HG02884 (cell line): ENCODE measurements at regions not wholly inside any gene's neighbourhood (a gene's known extent, or its start where the extent isn't known, plus 50 kb on each side); places are given as distances from the start of the nearest gene placed in this dataset.
"Not testable (repeated sequence)": the region's sequence is repeated elsewhere in the genome, so short reads cannot be mapped to it uniquely, and the experiment has no call there.

Experiments
- ATAC-seq: cut with Tn5 transposase; IDR thresholded peaks from one replicate; pipeline ENCODE4 v1.9.1; 2021; ENCODE audit warnings: mild to moderate bottlenecking, moderate library complexity; ENCODE audit not compliant: unreplicated experiment

- ATAC-seq, result no peak
These were observed 82.2 kb upstream of the SEC11C start for GRCh38 chr18:59057493-59057795.

GRCh38 chr18:59057969-59058368, 81.7 kb upstream of the SEC11C start:
- ATAC-seq, result no peak

GRCh38 chr18:59059140-59059539, 80.5 kb upstream of the SEC11C start:
- ATAC-seq, result no peak

DNA sequence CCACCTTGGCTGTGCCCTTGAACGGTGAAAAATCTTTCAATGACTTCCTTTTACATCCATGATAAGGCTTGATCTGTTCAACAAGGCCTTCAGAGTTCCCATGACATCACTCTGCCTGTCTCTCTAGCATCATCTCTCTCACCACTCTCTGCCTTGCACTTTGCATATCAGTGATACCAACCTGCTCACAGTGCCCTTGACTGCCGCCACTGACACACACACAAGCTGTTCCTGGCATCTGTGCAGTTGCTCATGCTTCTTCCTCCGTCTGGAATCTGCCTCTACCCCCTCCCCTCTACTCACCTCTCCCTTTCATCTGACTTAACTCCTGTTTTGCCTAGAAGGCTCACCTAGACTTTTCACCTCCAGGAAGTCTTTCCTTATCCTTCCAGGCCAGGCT, 79.1 kb upstream of the SEC11C start:
- no peak for ATAC-seq

DNA sequence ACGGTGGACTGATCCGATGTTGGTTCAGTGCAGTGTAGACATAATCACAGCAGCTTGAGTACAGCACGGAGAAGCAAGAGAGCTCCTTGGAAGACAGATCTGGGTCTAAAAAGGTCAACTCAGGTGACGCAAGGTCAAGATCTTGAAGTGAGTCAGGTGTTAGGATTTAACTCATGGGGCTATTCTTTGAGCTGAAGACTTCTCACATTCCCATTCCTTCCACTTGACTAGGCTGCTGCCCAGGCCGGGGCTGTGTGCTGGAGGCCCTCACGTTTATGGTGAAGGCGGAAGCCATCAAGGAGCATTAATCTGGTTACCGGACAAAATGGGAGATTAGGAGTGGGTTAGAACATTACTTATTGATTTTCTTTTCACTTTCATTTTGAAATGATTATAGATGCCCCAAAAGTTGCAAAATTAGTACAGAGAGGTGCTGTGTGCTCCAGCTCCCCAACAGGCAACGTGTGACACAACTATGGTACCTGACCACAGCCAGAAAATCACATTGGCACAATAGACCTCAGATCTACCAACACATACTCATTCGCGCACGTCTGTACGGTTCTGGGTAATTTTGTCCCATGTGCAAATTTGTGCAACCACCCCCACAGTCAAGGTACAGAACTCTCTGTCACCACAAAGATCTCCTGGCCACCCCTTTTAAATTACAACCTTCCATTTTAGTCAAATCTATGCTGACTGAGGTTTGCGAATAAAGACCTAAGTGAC, 77.6 kb upstream of the SEC11C start:
- ATAC-seq, result peak; percentile 57

GRCh38 chr18:59062643-59063006, 77.1 kb upstream of the SEC11C start:
- peak; percentile 37 for ATAC-seq

- no peak for ATAC-seq
These were observed 76.3 kb upstream of the SEC11C start for GRCh38 chr18:59063300-59063906.

GRCh38 chr18:59063912-59064311, 75.8 kb upstream of the SEC11C start:
- ATAC-seq, result no peak

- ATAC-seq, result no peak
These were observed 74.0 kb upstream of the SEC11C start for GRCh38 chr18:59065684-59066083.

- ATAC-seq, result no peak
These were observed 71.8 kb upstream of the SEC11C start for GRCh38 chr18:59067873-59068272.

DNA sequence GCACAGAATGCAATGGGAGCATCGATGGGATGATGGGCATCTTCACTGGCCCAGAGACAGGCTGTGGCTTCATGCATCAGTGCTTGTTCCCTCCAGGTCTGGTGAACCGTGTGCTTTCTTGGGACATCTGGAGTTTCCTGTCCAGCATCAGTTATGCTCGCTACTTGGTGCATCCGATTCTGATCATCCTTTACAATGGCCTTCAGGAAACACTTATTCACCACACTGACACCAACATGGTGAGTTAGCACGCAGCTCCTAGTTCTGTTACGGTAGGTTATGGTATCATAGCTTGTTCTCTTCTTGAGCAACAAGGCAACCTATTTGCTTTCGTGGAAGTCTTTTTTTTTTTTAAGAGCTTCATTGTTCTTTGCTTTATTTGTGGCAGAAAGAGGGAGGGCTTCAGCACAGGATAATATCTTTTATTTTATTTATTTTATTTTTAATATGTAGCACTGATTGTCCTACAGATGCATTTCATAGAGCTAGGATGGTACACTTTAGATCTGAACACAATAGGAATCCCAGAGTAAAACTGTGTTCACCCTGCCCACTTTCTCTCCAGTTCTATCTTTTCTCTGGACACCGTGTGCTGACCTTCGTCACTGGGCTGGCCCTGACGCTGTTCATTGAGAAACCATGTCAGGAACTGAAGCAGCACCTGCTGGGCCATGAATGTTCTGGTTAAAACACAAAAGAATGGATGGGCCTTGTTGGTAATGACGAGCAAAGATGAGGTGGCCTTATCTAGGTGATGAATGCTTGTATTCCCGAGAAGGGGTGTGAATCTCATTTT, 71.2 kb upstream of the SEC11C start:
- ATAC-seq, result no peak

DNA sequence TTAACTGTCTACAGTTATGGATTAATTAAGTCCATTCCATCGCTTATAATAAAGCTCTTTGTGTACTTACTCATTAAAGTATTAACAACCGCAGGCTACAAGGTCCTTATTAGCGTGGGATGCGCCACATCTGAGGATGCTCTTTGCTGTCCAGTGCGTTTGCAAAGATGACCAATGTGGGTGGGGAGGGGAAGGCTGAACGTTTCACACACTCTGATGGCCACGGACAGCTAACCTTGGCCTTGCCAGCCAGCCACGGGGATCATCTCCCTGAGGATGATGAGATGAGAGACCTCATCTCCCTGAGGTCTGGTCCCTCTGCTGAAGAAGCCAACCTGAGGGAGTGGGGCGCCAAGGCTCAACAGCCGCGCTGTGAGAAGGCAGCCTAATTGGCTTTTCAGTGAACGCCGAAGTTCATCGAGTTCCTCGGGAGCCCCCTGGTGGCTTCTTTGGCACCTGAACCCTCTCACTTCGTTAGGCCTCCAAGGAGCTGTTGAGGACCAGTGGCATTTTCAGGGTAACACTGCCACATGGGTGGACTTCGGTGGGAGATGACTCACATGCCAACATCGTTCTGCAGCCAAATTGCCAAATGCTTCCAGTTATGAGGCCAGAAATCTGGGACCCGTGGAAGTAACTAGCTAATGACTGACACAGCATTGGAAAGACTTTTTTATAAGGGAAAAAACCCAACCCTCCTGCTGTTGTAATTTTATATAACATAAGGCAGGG, 69.3 kb upstream of the SEC11C start:
- ATAC-seq, result peak; percentile 77

DNA sequence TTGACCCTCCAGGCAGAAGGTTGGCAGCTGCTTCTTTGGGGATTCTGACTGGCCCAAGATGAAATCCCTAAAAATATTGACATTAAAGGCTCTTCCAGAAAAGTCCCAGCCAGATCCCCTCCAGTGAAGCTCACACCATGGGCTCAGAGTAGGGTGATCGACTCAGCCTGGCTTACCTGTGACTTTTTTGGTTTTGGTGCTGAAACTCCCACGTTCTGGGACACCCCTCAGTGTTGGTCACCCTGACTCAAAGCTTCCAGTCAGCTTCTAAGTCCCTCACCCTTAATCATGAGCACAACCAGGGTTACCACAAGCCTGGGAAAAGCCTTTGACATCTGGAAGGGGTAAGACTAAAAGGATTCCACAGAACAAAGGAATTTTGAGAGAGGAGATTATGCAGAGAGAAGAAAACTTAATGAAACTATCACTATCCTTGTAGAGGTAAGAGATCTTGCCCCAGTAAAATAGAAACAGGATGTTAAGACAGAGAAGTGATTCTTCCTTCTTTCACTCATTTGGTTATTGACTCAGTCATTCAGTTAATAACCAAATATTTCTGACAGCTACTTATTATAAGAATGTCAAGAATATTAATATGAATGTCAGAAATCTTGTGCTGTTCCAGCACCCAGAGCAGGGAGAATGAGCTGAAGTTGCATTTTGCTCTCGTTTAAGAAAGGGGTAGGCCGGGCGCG, 66.8 kb upstream of the SEC11C start:
- ATAC-seq, result peak; percentile 70

DNA sequence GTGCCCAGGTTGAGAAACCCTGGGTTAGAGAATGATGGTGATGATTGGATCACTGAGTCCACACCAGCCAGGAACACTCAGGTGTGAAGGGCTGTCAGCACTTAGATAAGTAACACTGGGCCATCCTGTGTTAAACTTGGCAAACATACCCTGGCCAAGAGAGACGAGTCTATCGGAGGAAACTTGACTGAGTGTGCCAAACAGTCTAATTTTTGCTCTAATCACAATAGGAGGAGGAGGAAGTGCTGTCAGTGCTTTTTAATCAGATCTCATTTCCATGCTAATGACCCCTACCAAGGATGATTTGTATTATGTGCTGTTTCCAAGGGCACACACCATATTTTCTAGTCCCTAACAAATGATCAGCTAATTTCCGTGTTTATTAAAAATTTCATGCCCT, 63.8 kb upstream of the SEC11C start:
- ATAC-seq, result no peak

GRCh38 chr18:59079264-59079663, 60.4 kb upstream of the SEC11C start:
- no peak for ATAC-seq

GRCh38 chr18:59079687-59080501, 59.8 kb upstream of the SEC11C start:
- ATAC-seq, result not testable (repeated sequence)

GRCh38 chr18:59083136-59083818, 56.4 kb upstream of the SEC11C start:
- ATAC-seq, result no peak

DNA sequence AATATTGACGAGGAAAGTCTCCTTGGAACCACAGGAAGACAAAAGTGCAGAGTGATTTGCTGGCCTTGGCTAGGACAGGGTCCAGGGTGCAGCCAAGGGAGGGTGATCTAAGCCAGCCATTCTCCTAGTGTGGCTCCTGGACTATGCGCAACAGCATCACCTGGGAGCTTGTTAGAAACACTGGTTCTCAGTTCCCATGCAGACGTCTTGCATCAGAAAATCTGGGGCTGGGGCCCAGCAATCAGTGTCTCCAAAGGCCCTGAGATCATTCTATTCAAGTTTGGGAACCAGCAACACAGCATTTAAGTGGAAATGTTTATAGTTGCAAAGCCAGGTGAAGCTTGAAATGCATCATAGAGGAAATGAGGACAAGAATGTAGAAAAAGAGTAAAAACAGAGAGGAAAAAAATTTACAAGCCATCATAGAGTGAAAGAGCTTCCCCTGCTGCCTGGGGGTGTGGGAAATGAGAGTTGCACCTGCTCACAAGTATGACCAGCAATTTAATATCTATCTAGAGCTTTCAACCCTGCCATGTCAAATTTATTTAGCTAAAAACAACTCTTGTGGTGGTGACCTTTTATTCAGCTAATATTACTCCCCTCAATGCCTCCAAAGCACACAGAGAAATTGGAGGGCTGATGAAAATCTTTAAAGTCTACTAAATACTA, 54.4 kb upstream of the SEC11C start:
- no peak for ATAC-seq

DNA sequence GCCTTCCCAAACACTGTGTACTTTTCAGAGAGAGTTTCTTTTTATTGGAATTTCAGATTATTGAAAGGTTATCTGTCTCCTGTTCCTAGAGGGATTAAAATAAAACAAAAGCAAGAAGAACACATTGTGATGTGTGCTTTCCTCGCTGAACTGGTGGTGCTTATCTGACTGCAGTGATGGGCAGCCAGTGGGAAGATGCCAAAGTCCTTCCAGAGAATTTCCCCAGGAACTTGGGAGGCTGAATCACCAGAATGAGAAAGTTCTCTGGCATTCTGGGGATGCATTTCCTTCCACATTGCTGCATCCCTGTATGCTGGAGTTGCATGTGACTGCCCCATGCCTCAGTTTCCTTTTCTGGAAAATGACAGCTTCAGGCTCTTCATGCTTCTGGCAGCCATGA, 53.9 kb upstream of the SEC11C start:
- no peak for ATAC-seq
